T-cell (primary cell): ENCODE measurements at regions not wholly inside any gene's neighbourhood (a gene's known extent, or its start where the extent isn't known, plus 50 kb on each side); places are given as distances from the start of the nearest gene placed in this dataset.

Experiments used
- ATAC-seq, 4 experiments: fragments of 200-7000 bp in 3 of 4; fragments of 150-1000 bp in 1 of 4; cut with Tn5 transposase; replicated peaks in 1 of 4; 1 replicate in 3 of 4; 2 replicates in 1 of 4; pipeline ENCODE4 v1.10.0; 2021; ENCODE audit warnings: moderate library complexity in 3 of 4, mild to moderate bottlenecking in 2 of 4, moderate number of reproducible peaks in 1 of 4
- CTCF ChIA-PET, 2 donors: fragments of 300-600 bp; sonication (Branson Sonifier 250); formaldehyde crosslinking; loops; one replicate each; lab custom pipeline; 2022; ENCODE audit warnings: antibody characterized with exemption in 2 of 2; lab: Charles Lee
- POLR2A ChIA-PET, 2 donors: fragments of 300-600 bp; sonication (Branson Sonifier 250); formaldehyde crosslinking; loops; one replicate each; lab custom pipeline; 2022; ENCODE audit warnings: antibody characterized with exemption in 2 of 2; lab: Charles Lee
- DNase-seq, 35 experiments: peaks; one replicate each; pipeline versions ENCODE4 v3.0.0 to v3.0.0-alpha.2; 2013 to 2023
- H3K27ac ChIP-seq: one replicate; pipeline ENCODE4 v1.5.1; 2013; ENCODE audit warnings: low read length
- H3K27me3 ChIP-seq, 2 experiments: replicated peaks in 1 of 2; 1 replicate in 1 of 2; 2 replicates in 1 of 2; pipeline versions ENCODE4 v1.6.1 to v1.7.0; 2013; ENCODE audit warnings: low read length in 1 of 2, mixed read lengths in 1 of 2; ENCODE audit not compliant: control insufficient read depth in 2 of 2, insufficient read depth in 2 of 2; ENCODE audit errors: extremely low read depth in 1 of 2
- H3K36me3 ChIP-seq, 2 donors: 1 replicate in 1 of 2; 2 replicates in 1 of 2; pipeline versions ENCODE4 v1.6.1 to v1.7.0; 2013; ENCODE audit warnings: low read length in 1 of 2; ENCODE audit not compliant: control insufficient read depth in 2 of 2, insufficient read depth in 1 of 2; ENCODE audit errors: extremely low read depth in 1 of 2
- H3K4me1 ChIP-seq, 2 experiments: 1 replicate in 1 of 2; 2 replicates in 1 of 2; pipeline versions ENCODE4 v1.6.1 to v1.7.0; 2013; ENCODE audit warnings: low read length in 2 of 2, mixed read lengths in 1 of 2; ENCODE audit not compliant: insufficient read depth in 2 of 2, control insufficient read depth in 1 of 2; ENCODE audit errors: extremely low read depth in 1 of 2
- H3K4me3 ChIP-seq, 2 donors: 1 replicate in 1 of 2; 2 replicates in 1 of 2; pipeline versions ENCODE4 v1.5.1 to v1.7.0; 2013; ENCODE audit warnings: mild to moderate bottlenecking in 2 of 2, low read length in 1 of 2, moderate library complexity in 1 of 2; ENCODE audit not compliant: control insufficient read depth in 1 of 2; ENCODE audit errors: extremely low read depth in 1 of 2
- H3K9me3 ChIP-seq: 2 replicates; pipeline ENCODE4 v1.7.0; 2013
- H3K27ac Mint-ChIP-seq, 2 donors: one replicate each; pipeline ENCODE4 v1.8.0; 2020 to 2021; ENCODE audit warnings: mild to moderate bottlenecking in 2 of 2, mixed read lengths in 2 of 2
- H3K27me3 Mint-ChIP-seq, 2 donors: one replicate each; pipeline ENCODE4 v1.8.0; 2021 to 2022; ENCODE audit warnings: mixed read lengths in 2 of 2
- H3K36me3 Mint-ChIP-seq: one replicate; pipeline ENCODE4 v1.8.0; 2021; ENCODE audit warnings: mixed read lengths
- H3K4me1 Mint-ChIP-seq, 3 donors: one replicate each; pipeline ENCODE4 v1.8.0; 2020 to 2022; ENCODE audit warnings: mixed read lengths in 3 of 3, mild to moderate bottlenecking in 1 of 3
- H3K4me3 Mint-ChIP-seq, 3 donors: one replicate each; pipeline ENCODE4 v1.8.0; 2020 to 2022; ENCODE audit warnings: mild to moderate bottlenecking in 3 of 3, mixed read lengths in 3 of 3, moderate library complexity in 3 of 3
- H3K9me3 Mint-ChIP-seq, 3 donors: one replicate each; pipeline ENCODE4 v1.8.0; 2020 to 2022; ENCODE audit warnings: mixed read lengths in 3 of 3
- WGBS: methylation state at CpG from one replicate; pipeline ENCODE4 v1.1.5; 2013; ENCODE audit warnings: missing lambda C conversion rate; ENCODE audit not compliant: insufficient coverage; 5-methylcytosine and 5-hydroxymethylcytosine counted together

- ChIA-PET POLR2A (no interaction called here), CTCF (interaction anchor here in 1 of 2 donors (0.7 kb wide), 1 partner anchor 12 kb away, joined by 3 read pairs; no protein-coding TSS in a partner anchor)
- peaks cover 0 to 3% (median 0%) of the 10 kb centered on the region in 3 donors for H3K4me1 Mint-ChIP-seq
Measured at GRCh38 chr21:28426545-28426944, 566.1 kb downstream of the LTN1 start.

GRCh38 chr21:28423521-28424190, 569.0 kb downstream of the LTN1 start:
- ChIA-PET POLR2A (no interaction called here), CTCF (interaction anchor here in 1 of 2 donors (0.6 to 0.7 kb wide), 2 partner anchors 10 to 20 kb away, joined by 3 to 5 read pairs; no protein-coding TSS in a partner anchor)
- H3K9me3 Mint-ChIP-seq, result no peaks in the 10 kb centered on the region
- no peaks in the 10 kb centered on the region for H3K4me1 ChIP-seq
- H3K36me3 ChIP-seq, result no peaks in the 10 kb centered on the region
- no peak for ATAC-seq
- no peak overlapping the region for H3K4me3 ChIP-seq
- 17% methylated on average over 1 of the region's 3 CpGs for WGBS
- no peak overlapping the region for H3K27ac Mint-ChIP-seq
- no peak overlapping the region for H3K4me3 Mint-ChIP-seq
- no peak for DNase-seq
- H3K4me1 Mint-ChIP-seq, result peaks cover 0 to 3% (median 0%) of the 10 kb centered on the region in 3 donors
- no peaks in the 10 kb centered on the region for H3K9me3 ChIP-seq
- H3K36me3 Mint-ChIP-seq, result no peaks in the 10 kb centered on the region
- no peaks in the 10 kb centered on the region for H3K27me3 Mint-ChIP-seq
- H3K27ac ChIP-seq, result no peak overlapping the region
- no peaks in the 10 kb centered on the region for H3K27me3 ChIP-seq

More at GRCh38 chr21:28426545-28426944, 566.1 kb downstream of the LTN1 start:
- DNase-seq, result no peak
- Mint-ChIP-seq H3K27ac (no peak overlapping the region), H3K9me3 (no peaks in the 10 kb centered on the region), H3K36me3 (no peaks in the 10 kb centered on the region), H3K4me3 (no peak overlapping the region), H3K27me3 (no peaks in the 10 kb centered on the region)
- Histone ChIP-seq H3K4me1 (no peaks in the 10 kb centered on the region), H3K9me3 (no peaks in the 10 kb centered on the region), H3K36me3 (no peaks in the 10 kb centered on the region), H3K27me3 (no peaks in the 10 kb centered on the region), H3K4me3 (no peak overlapping the region), H3K27ac (no peak overlapping the region)
- no peak for ATAC-seq

DNA sequence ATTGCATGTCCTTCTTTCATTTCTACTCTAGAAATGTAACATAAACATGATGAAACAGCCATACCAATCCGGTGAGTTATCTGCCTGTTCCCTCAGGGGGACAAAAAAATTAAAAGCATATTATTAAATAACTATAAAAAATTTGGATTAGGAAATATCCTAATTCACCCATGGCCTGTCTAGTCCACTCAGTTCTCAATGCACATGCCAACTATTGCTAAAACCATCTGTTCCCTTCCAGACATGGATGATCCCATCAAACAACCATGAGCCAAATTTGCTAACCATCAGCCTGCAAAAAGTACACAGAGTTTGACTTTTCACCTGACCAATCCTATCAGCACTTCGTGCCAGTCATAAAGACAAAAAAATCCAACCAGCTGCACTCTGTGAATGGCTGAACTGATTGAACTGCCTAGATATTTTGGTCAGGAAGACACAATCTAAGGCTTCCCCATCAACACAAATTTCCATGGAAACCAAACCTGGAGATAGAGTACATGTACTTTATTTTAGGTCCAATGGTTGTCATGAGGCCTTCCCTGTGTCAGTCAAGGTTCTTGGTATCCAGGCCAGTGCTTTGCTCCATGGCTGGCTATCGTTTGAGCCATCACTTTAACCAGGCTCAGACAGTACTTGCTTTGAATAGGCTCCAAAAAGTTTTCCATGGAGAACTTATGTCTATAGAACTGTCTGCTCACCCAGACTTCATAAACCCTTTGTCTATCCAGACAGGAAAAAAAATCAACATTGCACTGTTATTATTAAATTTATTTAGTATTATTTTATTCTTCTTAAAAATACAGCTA, 570.8 kb downstream of the LTN1 start:
- Histone ChIP-seq H3K9me3 (no peaks in the 10 kb centered on the region), H3K27ac (no peak overlapping the region), H3K4me1 (no peaks in the 10 kb centered on the region), H3K4me3 (no peak overlapping the region), H3K36me3 (no peaks in the 10 kb centered on the region), H3K27me3 (no peaks in the 10 kb centered on the region)
- POLR2A ChIA-PET, result no interaction called here
- DNase-seq (no peak), ATAC-seq (no peak)
- Mint-ChIP-seq H3K27me3 (no peaks in the 10 kb centered on the region), H3K36me3 (no peaks in the 10 kb centered on the region), H3K4me3 (no peak overlapping the region), H3K27ac (no peak overlapping the region), H3K9me3 (no peaks in the 10 kb centered on the region), H3K4me1 (peaks cover 0 to 3% (median 0%) of the 10 kb centered on the region in 3 donors)
- CTCF ChIA-PET, result no interaction called here
- 75% methylated on average over 1 of the region's 3 CpGs for WGBS

DNA sequence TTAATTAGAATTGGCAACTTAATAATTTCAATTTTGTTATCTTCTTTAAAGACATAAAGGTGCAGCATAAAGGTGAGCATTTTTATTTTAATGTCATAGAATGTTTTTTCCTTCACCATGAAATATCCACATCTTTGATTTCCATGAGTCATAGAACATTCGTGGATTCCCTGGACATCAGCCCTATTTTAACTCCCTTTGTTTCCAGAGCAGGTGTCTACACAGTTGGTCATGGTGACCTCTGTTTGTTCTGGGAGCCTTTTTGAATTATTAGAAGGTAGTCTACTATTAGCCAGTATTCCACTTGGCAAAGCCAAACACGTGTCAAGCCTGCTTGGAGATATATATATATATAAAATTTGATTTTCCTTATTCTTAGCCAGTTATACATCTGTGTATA, 572.9 kb downstream of the LTN1 start:
- H3K4me3 Mint-ChIP-seq, result no peak overlapping the region
- DNase-seq (no peak), ATAC-seq (no peak)
- H3K9me3 Mint-ChIP-seq, result no peaks in the 10 kb centered on the region
- no peaks in the 10 kb centered on the region for H3K4me1 ChIP-seq
- H3K36me3 Mint-ChIP-seq, result no peaks in the 10 kb centered on the region
- CTCF ChIA-PET, result no interaction called here
- H3K4me1 Mint-ChIP-seq, result peaks cover 0 to 3% (median 0%) of the 10 kb centered on the region in 3 donors
- H3K27ac ChIP-seq, result no peak overlapping the region
- POLR2A ChIA-PET, result no interaction called here
- no peak overlapping the region for H3K27ac Mint-ChIP-seq
- no peaks in the 10 kb centered on the region for H3K36me3 ChIP-seq
- no peaks in the 10 kb centered on the region for H3K27me3 Mint-ChIP-seq
- H3K9me3 ChIP-seq, result no peaks in the 10 kb centered on the region
- no peak overlapping the region for H3K4me3 ChIP-seq
- no CpG with 5 or more reads among the region's 2 CpGs for WGBS
- H3K27me3 ChIP-seq, result no peaks in the 10 kb centered on the region

- Histone ChIP-seq H3K27ac (no peak overlapping the region), H3K27me3 (no peaks in the 10 kb centered on the region), H3K9me3 (no peaks in the 10 kb centered on the region), H3K36me3 (no peaks in the 10 kb centered on the region), H3K4me3 (no peak overlapping the region), H3K4me1 (no peaks in the 10 kb centered on the region)
- Mint-ChIP-seq H3K9me3 (no peaks in the 10 kb centered on the region), H3K27ac (no peak overlapping the region), H3K4me3 (no peak overlapping the region), H3K36me3 (no peaks in the 10 kb centered on the region), H3K27me3 (no peaks in the 10 kb centered on the region), H3K4me1 (no peaks in the 10 kb centered on the region)
- WGBS, result 82% methylated on average over 5 of the region's 6 CpGs
- ChIA-PET POLR2A (no interaction called here), CTCF (interaction anchor here in 1 of 2 donors (0.7 kb wide), 1 partner anchor 1402 kb away, joined by 3 read pairs; no protein-coding TSS in a partner anchor)
- no peak for ATAC-seq
- no peak for DNase-seq
Measured at GRCh38 chr21:28418726-28419514, 573.8 kb downstream of the LTN1 start.

DNA sequence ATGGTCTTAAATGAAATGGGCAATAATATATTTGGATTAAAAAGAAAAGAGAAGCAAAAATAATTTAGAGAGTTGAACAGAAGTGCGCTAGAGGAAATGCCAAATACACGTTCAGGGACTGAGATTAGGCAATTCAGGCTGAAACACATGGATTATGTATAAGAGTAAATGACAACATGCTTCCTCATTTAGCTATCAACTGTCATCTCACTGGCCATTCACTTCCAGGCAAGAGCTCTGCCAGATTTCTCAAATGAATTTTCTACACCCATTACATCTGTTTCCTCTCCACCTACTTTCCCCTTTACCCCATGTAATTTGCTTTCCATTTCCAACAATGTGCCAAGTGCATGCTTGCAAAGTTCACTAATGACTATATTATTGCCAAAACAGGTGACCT, 582.4 kb downstream of the LTN1 start:
- ATAC-seq, result no peak
- Histone ChIP-seq H3K4me3 (no peak overlapping the region), H3K36me3 (no peaks in the 10 kb centered on the region), H3K9me3 (no peaks in the 10 kb centered on the region), H3K27me3 (no peaks in the 10 kb centered on the region), H3K27ac (no peak overlapping the region), H3K4me1 (no peaks in the 10 kb centered on the region)
- no peaks in the 10 kb centered on the region for H3K36me3 Mint-ChIP-seq
- H3K4me3 Mint-ChIP-seq, result no peak overlapping the region
- no CpG with 5 or more reads among the region's 2 CpGs for WGBS
- no peaks in the 10 kb centered on the region for H3K9me3 Mint-ChIP-seq
- ChIA-PET CTCF (no interaction called here), POLR2A (no interaction called here)
- H3K27ac Mint-ChIP-seq, result no peak overlapping the region
- DNase-seq, result no peak
- no peaks in the 10 kb centered on the region for H3K27me3 Mint-ChIP-seq
- H3K4me1 Mint-ChIP-seq, result no peaks in the 10 kb centered on the region
